GM12891 (cell line): ENCODE measurements at regions not wholly inside any gene's neighbourhood (a gene's known extent, or its start where the extent isn't known, plus 50 kb on each side); places are given as distances from the start of the nearest gene placed in this dataset.

Source experiments
- POLR2A ChIP-seq: IDR thresholded peaks from 2 replicates; pipeline ENCODE4 v1.6.1; 2011; ENCODE audit warnings: low read depth, low read length, control low read depth
- POLR2AphosphoS5 ChIP-seq: IDR thresholded peaks from 2 replicates; pipeline ENCODE4 v1.6.1; 2011; ENCODE audit warnings: low read depth, low read length, control low read depth
- SPI1 ChIP-seq: IDR thresholded peaks from 2 replicates; pipeline ENCODE4 v1.6.1; 2011; ENCODE audit warnings: low read depth, low read length, control low read depth
- TAF1 ChIP-seq: IDR thresholded peaks from 2 replicates; pipeline ENCODE4 v1.6.1; 2011; ENCODE audit warnings: low read depth, low read length, control low read depth

DNA sequence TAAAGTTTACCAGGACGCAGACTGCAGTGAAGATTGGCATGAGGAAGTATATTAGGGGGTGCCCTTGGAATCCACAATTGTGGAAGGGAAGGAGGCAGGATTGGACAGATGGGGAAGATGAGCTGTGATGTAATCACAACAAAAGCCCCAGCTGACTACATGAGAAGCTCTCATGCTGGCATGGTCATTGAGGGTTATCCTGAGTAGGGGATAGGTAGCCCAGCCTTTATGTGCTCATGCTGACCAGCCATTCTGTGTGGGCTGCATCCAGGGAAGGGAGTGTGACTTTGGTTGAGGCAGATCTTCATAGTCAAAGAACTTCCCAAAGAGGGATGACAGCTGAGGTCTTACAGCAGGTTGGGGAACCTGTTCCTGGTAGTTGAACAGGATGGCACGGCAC, 52.0 kb upstream of the RANBP6 start:
- TF ChIP-seq POLR2A = no peak
- TF ChIP-seq TAF1 = no peak
- no peak for TF ChIP-seq POLR2AphosphoS5
- TF ChIP-seq SPI1 = no peak
